Panc1 (cell line): ENCODE measurements at regions not wholly inside any gene's neighbourhood (a gene's known extent, or its start where the extent isn't known, plus 50 kb on each side); places are given as distances from the start of the nearest gene placed in this dataset.

Experiments
- POLR2AphosphoS5 ChIP-seq: IDR thresholded peaks from 2 replicates; pipeline ENCODE4 v1.6.1; 2012; ENCODE audit warnings: mild to moderate bottlenecking, low read depth, low read length, moderate library complexity
- SIN3A ChIP-seq: IDR thresholded peaks from 2 replicates; pipeline ENCODE4 v1.6.1; 2012; ENCODE audit warnings: low read depth, mild to moderate bottlenecking, low read length, moderate library complexity, borderline replicate concordance; ENCODE audit not compliant: insufficient read depth
- TCF7L2 ChIP-seq: IDR thresholded peaks from 2 replicates; pipeline ENCODE4 v1.6.1; 2011; ENCODE audit warnings: mild to moderate bottlenecking, low read depth, low read length, inconsistent platforms
- TF ChIP-seq, protein P1 (sequence below): fragments of 450-650 bp; IDR thresholded peaks from 2 replicates; pipeline ENCODE4 v1.5.1; 2017; ENCODE audit warnings: mild to moderate bottlenecking
- TF ChIP-seq, protein P2 (sequence below), 2 experiments: IDR thresholded peaks; 2 replicates each; pipeline ENCODE4 v1.6.1; 2011 to 2012; ENCODE audit warnings: low read depth in 2 of 2, control low read depth in 1 of 2, low read length in 1 of 2, mild to moderate bottlenecking in 1 of 2, moderate library complexity in 1 of 2; ENCODE audit not compliant: insufficient read depth in 1 of 2

- no peak for TF ChIP-seq POLR2AphosphoS5
- TF ChIP-seq, protein P1, sequence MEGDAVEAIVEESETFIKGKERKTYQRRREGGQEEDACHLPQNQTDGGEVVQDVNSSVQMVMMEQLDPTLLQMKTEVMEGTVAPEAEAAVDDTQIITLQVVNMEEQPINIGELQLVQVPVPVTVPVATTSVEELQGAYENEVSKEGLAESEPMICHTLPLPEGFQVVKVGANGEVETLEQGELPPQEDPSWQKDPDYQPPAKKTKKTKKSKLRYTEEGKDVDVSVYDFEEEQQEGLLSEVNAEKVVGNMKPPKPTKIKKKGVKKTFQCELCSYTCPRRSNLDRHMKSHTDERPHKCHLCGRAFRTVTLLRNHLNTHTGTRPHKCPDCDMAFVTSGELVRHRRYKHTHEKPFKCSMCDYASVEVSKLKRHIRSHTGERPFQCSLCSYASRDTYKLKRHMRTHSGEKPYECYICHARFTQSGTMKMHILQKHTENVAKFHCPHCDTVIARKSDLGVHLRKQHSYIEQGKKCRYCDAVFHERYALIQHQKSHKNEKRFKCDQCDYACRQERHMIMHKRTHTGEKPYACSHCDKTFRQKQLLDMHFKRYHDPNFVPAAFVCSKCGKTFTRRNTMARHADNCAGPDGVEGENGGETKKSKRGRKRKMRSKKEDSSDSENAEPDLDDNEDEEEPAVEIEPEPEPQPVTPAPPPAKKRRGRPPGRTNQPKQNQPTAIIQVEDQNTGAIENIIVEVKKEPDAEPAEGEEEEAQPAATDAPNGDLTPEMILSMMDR: no peak
- TF ChIP-seq, protein P2, sequence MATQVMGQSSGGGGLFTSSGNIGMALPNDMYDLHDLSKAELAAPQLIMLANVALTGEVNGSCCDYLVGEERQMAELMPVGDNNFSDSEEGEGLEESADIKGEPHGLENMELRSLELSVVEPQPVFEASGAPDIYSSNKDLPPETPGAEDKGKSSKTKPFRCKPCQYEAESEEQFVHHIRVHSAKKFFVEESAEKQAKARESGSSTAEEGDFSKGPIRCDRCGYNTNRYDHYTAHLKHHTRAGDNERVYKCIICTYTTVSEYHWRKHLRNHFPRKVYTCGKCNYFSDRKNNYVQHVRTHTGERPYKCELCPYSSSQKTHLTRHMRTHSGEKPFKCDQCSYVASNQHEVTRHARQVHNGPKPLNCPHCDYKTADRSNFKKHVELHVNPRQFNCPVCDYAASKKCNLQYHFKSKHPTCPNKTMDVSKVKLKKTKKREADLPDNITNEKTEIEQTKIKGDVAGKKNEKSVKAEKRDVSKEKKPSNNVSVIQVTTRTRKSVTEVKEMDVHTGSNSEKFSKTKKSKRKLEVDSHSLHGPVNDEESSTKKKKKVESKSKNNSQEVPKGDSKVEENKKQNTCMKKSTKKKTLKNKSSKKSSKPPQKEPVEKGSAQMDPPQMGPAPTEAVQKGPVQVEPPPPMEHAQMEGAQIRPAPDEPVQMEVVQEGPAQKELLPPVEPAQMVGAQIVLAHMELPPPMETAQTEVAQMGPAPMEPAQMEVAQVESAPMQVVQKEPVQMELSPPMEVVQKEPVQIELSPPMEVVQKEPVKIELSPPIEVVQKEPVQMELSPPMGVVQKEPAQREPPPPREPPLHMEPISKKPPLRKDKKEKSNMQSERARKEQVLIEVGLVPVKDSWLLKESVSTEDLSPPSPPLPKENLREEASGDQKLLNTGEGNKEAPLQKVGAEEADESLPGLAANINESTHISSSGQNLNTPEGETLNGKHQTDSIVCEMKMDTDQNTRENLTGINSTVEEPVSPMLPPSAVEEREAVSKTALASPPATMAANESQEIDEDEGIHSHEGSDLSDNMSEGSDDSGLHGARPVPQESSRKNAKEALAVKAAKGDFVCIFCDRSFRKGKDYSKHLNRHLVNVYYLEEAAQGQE (IDR thresholded peaks at IDR 0.05; ENCODE audit: insufficient read depth in 1 of 2, low read depth in 2 of 2, low read length in 1 of 2): no peak
- TF ChIP-seq SIN3A: no peak
- TF ChIP-seq TCF7L2: no peak
These were observed 213.5 kb upstream of the PTGFR start for GRCh38 chr1:78277253-78277652.
